IPS-18a (cell line): ENCODE measurements at regions not wholly inside any gene's neighbourhood (a gene's known extent, or its start where the extent isn't known, plus 50 kb on each side); places are given as distances from the start of the nearest gene placed in this dataset.
"Not testable (repeated sequence)": the region's sequence is repeated elsewhere in the genome, so short reads cannot be mapped to it uniquely, and the experiment has no call there.

Experiments
- H3K27ac ChIP-seq: one replicate; pipeline ENCODE4 v1.5.1; 2013; ENCODE audit warnings: low read length
- H3K27me3 ChIP-seq: one replicate; pipeline ENCODE4 v1.6.1; 2013; ENCODE audit warnings: mild to moderate bottlenecking, low read length; ENCODE audit not compliant: control insufficient read depth, insufficient read depth
- H3K36me3 ChIP-seq: one replicate; pipeline ENCODE4 v1.6.1; 2013; ENCODE audit warnings: low read depth, low read length; ENCODE audit not compliant: control insufficient read depth
- H3K4me1 ChIP-seq: one replicate; pipeline ENCODE4 v1.6.1; 2013; ENCODE audit warnings: low read depth, low read length; ENCODE audit not compliant: control insufficient read depth
- H3K4me3 ChIP-seq: one replicate; pipeline ENCODE4 v1.5.1; 2013; ENCODE audit warnings: low read length
- H3K9ac ChIP-seq: one replicate; pipeline ENCODE4 v1.6.1; 2013; ENCODE audit warnings: mild to moderate bottlenecking, low read length, moderate library complexity
- H3K9me3 ChIP-seq: one replicate; pipeline ENCODE4 v1.6.1; 2013; ENCODE audit warnings: low read depth, low read length; ENCODE audit not compliant: control insufficient read depth

- no peaks in the 10 kb centered on the region for H3K27me3 ChIP-seq
- peaks cover 13% of the 10 kb centered on the region for H3K4me1 ChIP-seq
- no peak overlapping the region for H3K4me3 ChIP-seq
- no peaks in the 10 kb centered on the region for H3K36me3 ChIP-seq
- H3K9me3 ChIP-seq: no peaks in the 10 kb centered on the region
- no peak overlapping the region for H3K27ac ChIP-seq
- H3K9ac ChIP-seq: no peak overlapping the region
Observed at GRCh38 chr2:21837168-21837960, 713.6 kb downstream of the TDRD15 start.

- no peak overlapping the region for H3K9ac ChIP-seq
- peak overlapping the region; percentile 13 for H3K4me3 ChIP-seq
- no peaks in the 10 kb centered on the region for H3K9me3 ChIP-seq
- peaks cover 13% of the 10 kb centered on the region for H3K4me1 ChIP-seq
- H3K27ac ChIP-seq: no peak overlapping the region
- no peaks in the 10 kb centered on the region for H3K27me3 ChIP-seq
- H3K36me3 ChIP-seq: no peaks in the 10 kb centered on the region
Observed at GRCh38 chr2:21841341-21841740, 717.6 kb downstream of the TDRD15 start.

GRCh38 chr2:21850367-21850766 is 726.6 kb downstream of the TDRD15 start:
- H3K36me3 ChIP-seq, H3K4me3 ChIP-seq, H3K4me1 ChIP-seq: not testable (repeated sequence)

GRCh38 chr2:21854938-21855337 is 731.2 kb downstream of the TDRD15 start:
- Histone ChIP-seq H3K4me1 (peaks cover 12% of the 10 kb centered on the region), H3K9ac (no peak overlapping the region), H3K36me3 (no peaks in the 10 kb centered on the region), H3K27me3 (no peaks in the 10 kb centered on the region), H3K4me3 (no peak overlapping the region), H3K27ac (no peak overlapping the region), H3K9me3 (no peaks in the 10 kb centered on the region)

More at GRCh38 chr2:21850367-21850766, 726.6 kb downstream of the TDRD15 start:
- not testable (repeated sequence) for H3K27me3 ChIP-seq, H3K9ac ChIP-seq, H3K27ac ChIP-seq, H3K9me3 ChIP-seq

GRCh38 chr2:21856708-21857107 is 732.9 kb downstream of the TDRD15 start:
- Histone ChIP-seq H3K9ac (no peak overlapping the region), H3K27ac (no peak overlapping the region), H3K36me3 (no peaks in the 10 kb centered on the region), H3K4me1 (peaks cover 12% of the 10 kb centered on the region), H3K9me3 (no peaks in the 10 kb centered on the region), H3K4me3 (no peak overlapping the region), H3K27me3 (no peaks in the 10 kb centered on the region)

- H3K9me3 ChIP-seq: no peaks in the 10 kb centered on the region
- H3K9ac ChIP-seq: no peak overlapping the region
- H3K4me1 ChIP-seq: peaks cover 9% of the 10 kb centered on the region
- H3K36me3 ChIP-seq: no peaks in the 10 kb centered on the region
- no peak overlapping the region for H3K4me3 ChIP-seq
- no peaks in the 10 kb centered on the region for H3K27me3 ChIP-seq
- H3K27ac ChIP-seq: no peak overlapping the region
Observed at GRCh38 chr2:21860907-21861306, 737.1 kb downstream of the TDRD15 start.

- H3K36me3 ChIP-seq: no peaks in the 10 kb centered on the region
- H3K4me3 ChIP-seq: no peak overlapping the region
- H3K9ac ChIP-seq: no peak overlapping the region
- no peak overlapping the region for H3K27ac ChIP-seq
- no peaks in the 10 kb centered on the region for H3K27me3 ChIP-seq
- H3K9me3 ChIP-seq: no peaks in the 10 kb centered on the region
- H3K4me1 ChIP-seq: no peaks in the 10 kb centered on the region
Observed at GRCh38 chr2:21866316-21866715, 742.5 kb downstream of the TDRD15 start.

GRCh38 chr2:21887881-21888280 is 764.1 kb downstream of the TDRD15 start:
- Histone ChIP-seq H3K9ac (no peak overlapping the region), H3K36me3 (no peaks in the 10 kb centered on the region), H3K4me3 (no peak overlapping the region), H3K27ac (no peak overlapping the region), H3K9me3 (no peaks in the 10 kb centered on the region), H3K4me1 (no peaks in the 10 kb centered on the region), H3K27me3 (no peaks in the 10 kb centered on the region)

- Histone ChIP-seq H3K9me3 (no peaks in the 10 kb centered on the region), H3K27ac (no peak overlapping the region), H3K4me3 (no peak overlapping the region), H3K36me3 (no peaks in the 10 kb centered on the region), H3K27me3 (no peaks in the 10 kb centered on the region), H3K4me1 (no peaks in the 10 kb centered on the region), H3K9ac (no peak overlapping the region)
Observed at GRCh38 chr2:21890041-21890440, 766.3 kb downstream of the TDRD15 start.

- no peaks in the 10 kb centered on the region for H3K27me3 ChIP-seq
- no peak overlapping the region for H3K4me3 ChIP-seq
- no peaks in the 10 kb centered on the region for H3K36me3 ChIP-seq
- no peaks in the 10 kb centered on the region for H3K4me1 ChIP-seq
- H3K9me3 ChIP-seq: no peaks in the 10 kb centered on the region
- no peak overlapping the region for H3K9ac ChIP-seq
- no peak overlapping the region for H3K27ac ChIP-seq
Observed at GRCh38 chr2:21890716-21891115, 766.9 kb downstream of the TDRD15 start.

- no peak overlapping the region for H3K4me3 ChIP-seq
- no peaks in the 10 kb centered on the region for H3K27me3 ChIP-seq
- no peak overlapping the region for H3K9ac ChIP-seq
- no peaks in the 10 kb centered on the region for H3K4me1 ChIP-seq
- H3K9me3 ChIP-seq: no peaks in the 10 kb centered on the region
- no peak overlapping the region for H3K27ac ChIP-seq
- no peaks in the 10 kb centered on the region for H3K36me3 ChIP-seq
Observed at GRCh38 chr2:21891191-21891590, 767.4 kb downstream of the TDRD15 start.

- Histone ChIP-seq H3K27me3 (no peaks in the 10 kb centered on the region), H3K9me3 (no peaks in the 10 kb centered on the region), H3K4me1 (no peaks in the 10 kb centered on the region), H3K27ac (no peak overlapping the region), H3K9ac (no peak overlapping the region), H3K4me3 (no peak overlapping the region), H3K36me3 (no peaks in the 10 kb centered on the region)
Observed at GRCh38 chr2:21892140-21892539, 768.4 kb downstream of the TDRD15 start.
